H1 (cell line): ENCODE measurements at regions not wholly inside any gene's neighbourhood (a gene's known extent, or its start where the extent isn't known, plus 50 kb on each side); places are given as distances from the start of the nearest gene placed in this dataset.

Experiments
- CTCF ChIA-PET: fragments of 300-600 bp; sonication (Branson Sonifier 250); formaldehyde crosslinking; loops from one replicate; lab custom pipeline; 2021; ENCODE audit not compliant: partially characterized antibody; lab: Charles Lee
- POLR2A ChIA-PET: fragments of 300-600 bp; sonication (Branson Sonifier 250); formaldehyde crosslinking; loops from one replicate; lab custom pipeline; 2021; ENCODE audit warnings: inconsistent platforms; ENCODE audit not compliant: partially characterized antibody; lab: Charles Lee
- DNase-seq, 2 experiments: peaks; one replicate each; pipeline versions ENCODE4 v3.0.0 to v3.0.0-alpha.2; 2010 to 2022; ENCODE audit warnings: low spot score in 2 of 2, low read depth in 1 of 2, mixed read lengths in 1 of 2
- FAIRE-seq: peaks from 2 replicates; lab custom pipeline; 2011; peaks lifted over from hg19 to GRCh38; lab: Jason Lieb, UNC
- H2AFZ ChIP-seq: 2 replicates; pipeline ENCODE4 v1.8.1; 2012; ENCODE audit warnings: low read length, inconsistent platforms
- H2AK5ac ChIP-seq: 2 replicates; pipeline ENCODE4 v1.6.1; 2013; ENCODE audit warnings: low read depth, low read length
- H2BK120ac ChIP-seq: replicated peaks from 2 replicates; pipeline ENCODE3; 2013; ENCODE audit warnings: low read depth, low read length, inconsistent platforms
- H2BK12ac ChIP-seq: 2 replicates; pipeline ENCODE4 v1.6.1; 2013; ENCODE audit warnings: low read depth, low read length
- H2BK15ac ChIP-seq: 2 replicates; pipeline ENCODE4 v1.6.1; 2013; ENCODE audit warnings: low read length
- H2BK20ac ChIP-seq: 2 replicates; pipeline ENCODE4 v1.6.1; 2013; ENCODE audit warnings: low read length
- H2BK5ac ChIP-seq: 2 replicates; pipeline ENCODE4 v1.6.1; 2013; ENCODE audit warnings: low read depth, low read length
- H3K14ac ChIP-seq: 2 replicates; pipeline ENCODE4 v1.6.1; 2013; ENCODE audit warnings: inconsistent platforms; ENCODE audit not compliant: insufficient read length
- H3K18ac ChIP-seq: 2 replicates; pipeline ENCODE4 v1.6.1; 2013; ENCODE audit warnings: low read length; ENCODE audit errors: extremely low read depth
- H3K23ac ChIP-seq: 2 replicates; pipeline ENCODE4 v1.6.1; 2013; ENCODE audit warnings: inconsistent platforms; ENCODE audit not compliant: insufficient read length
- H3K23me2 ChIP-seq: 2 replicates; pipeline ENCODE4 v1.6.1; 2013; ENCODE audit warnings: low read depth, low read length
- H3K27ac ChIP-seq: 2 replicates; pipeline ENCODE4 v1.6.1; 2011; ENCODE audit warnings: low read depth, low read length, inconsistent platforms
- H3K27me3 ChIP-seq, 4 experiments: replicated peaks in 1 of 4; 1 replicate in 1 of 4; 2 replicates in 3 of 4; pipeline versions ENCODE4 v1.6.1 to v1.8.1; 2011 to 2013; ENCODE audit warnings: low read length in 3 of 4, mild to moderate bottlenecking in 3 of 4, inconsistent platforms in 2 of 4, mixed read lengths in 2 of 4, moderate library complexity in 1 of 4; ENCODE audit not compliant: control insufficient read depth in 3 of 4, insufficient read depth in 3 of 4; ENCODE audit errors: extremely low read depth in 1 of 4
- H3K36me3 ChIP-seq, 4 experiments: 2 replicates each; pipeline versions ENCODE4 v1.6.1 to v1.8.1; 2011 to 2013; ENCODE audit warnings: mild to moderate bottlenecking in 4 of 4, low read length in 3 of 4, moderate library complexity in 2 of 4, control low read depth in 1 of 4, inconsistent platforms in 1 of 4; ENCODE audit not compliant: insufficient read depth in 4 of 4, control insufficient read depth in 2 of 4
- H3K4ac ChIP-seq: replicated peaks from 2 replicates; pipeline ENCODE3; 2013; ENCODE audit warnings: low read length, low read depth, mixed read lengths, inconsistent platforms; ENCODE audit not compliant: insufficient read length
- H3K4me1 ChIP-seq, 4 experiments: replicated peaks in 1 of 4; 1 replicate in 1 of 4; 2 replicates in 3 of 4; pipeline versions ENCODE4 v1.6.1 to v1.8.1; 2011 to 2013; ENCODE audit warnings: low read length in 3 of 4, inconsistent platforms in 2 of 4, mixed read lengths in 1 of 4; ENCODE audit not compliant: insufficient read depth in 4 of 4, control insufficient read depth in 3 of 4
- H3K4me2 ChIP-seq, 2 experiments: 2 replicates each; pipeline versions ENCODE4 v1.6.1 to v1.8.1; 2011 to 2013; ENCODE audit warnings: low read depth in 2 of 2, low read length in 2 of 2, control low read depth in 1 of 2, inconsistent platforms in 1 of 2, mild to moderate bottlenecking in 1 of 2; ENCODE audit not compliant: insufficient read depth in 1 of 2
- H3K4me3 ChIP-seq, 4 experiments: fragments of 200-600, 300-600 bp in 1 of 4; sonication (generic), shearing (Covaris generic), sonication (Bioruptor Twin) in 1 of 4; 2 replicates each; pipeline versions ENCODE4 v1.5.1 to v1.8.1; 2011 to 2016; ENCODE audit warnings: low read length in 4 of 4, low read depth in 3 of 4, control low read depth in 2 of 4, inconsistent platforms in 2 of 4, mild to moderate bottlenecking in 2 of 4, mixed read lengths in 1 of 4, moderate library complexity in 1 of 4; ENCODE audit not compliant: insufficient read depth in 2 of 4; ENCODE audit errors: extremely low read depth in 1 of 4
- H3K56ac ChIP-seq: replicated peaks from 2 replicates; pipeline ENCODE3; 2013; ENCODE audit warnings: low read depth, mild to moderate bottlenecking, mixed read lengths, low read length, inconsistent platforms; ENCODE audit not compliant: insufficient read length
- H3K79me1 ChIP-seq: 2 replicates; pipeline ENCODE4 v1.6.1; 2013; ENCODE audit warnings: low read depth, low read length, control low read depth
- H3K79me2 ChIP-seq, 2 experiments: 2 replicates each; pipeline versions ENCODE4 v1.6.1 to v1.8.1; 2012 to 2013; ENCODE audit warnings: low read length in 2 of 2, mild to moderate bottlenecking in 2 of 2, inconsistent platforms in 1 of 2; ENCODE audit not compliant: insufficient read depth in 2 of 2, control insufficient read depth in 1 of 2
- H3K9ac ChIP-seq, 4 experiments: replicated peaks in 1 of 4; 1 replicate in 1 of 4; 2 replicates in 3 of 4; pipeline versions ENCODE4 v1.6.1 to v1.8.1; 2011 to 2013; ENCODE audit warnings: low read depth in 3 of 4, low read length in 3 of 4, control low read depth in 2 of 4, mild to moderate bottlenecking in 2 of 4, moderate library complexity in 2 of 4, inconsistent platforms in 1 of 4; ENCODE audit errors: extremely low read depth in 1 of 4
- H3K9me3 ChIP-seq, 2 experiments: 2 replicates each; pipeline versions ENCODE4 v1.6.1 to v1.8.1; 2012 to 2013; ENCODE audit warnings: mild to moderate bottlenecking in 2 of 2, moderate library complexity in 2 of 2, control low read depth in 1 of 2, inconsistent platforms in 1 of 2, low read depth in 1 of 2, low read length in 1 of 2, mixed read lengths in 1 of 2; ENCODE audit not compliant: insufficient read depth in 2 of 2
- H4K20me1 ChIP-seq, 2 experiments: replicated peaks in 1 of 2; 2 replicates each; pipeline versions ENCODE3 to v1.8.1; 2011 to 2013; ENCODE audit warnings: inconsistent platforms in 2 of 2, low read length in 2 of 2, mild to moderate bottlenecking in 1 of 2; ENCODE audit not compliant: insufficient read depth in 2 of 2, control insufficient read depth in 1 of 2
- H4K5ac ChIP-seq: 2 replicates; pipeline ENCODE4 v1.6.1; 2013; ENCODE audit warnings: low read length, low read depth, mixed read lengths, inconsistent platforms; ENCODE audit not compliant: insufficient read length
- H4K8ac ChIP-seq: 2 replicates; pipeline ENCODE4 v1.8.0; 2013; ENCODE audit warnings: mild to moderate bottlenecking, moderate library complexity, low read length, inconsistent platforms; ENCODE audit not compliant: insufficient read depth; ENCODE audit errors: extremely low read depth
- H4K91ac ChIP-seq: replicated peaks from 2 replicates; pipeline ENCODE3; 2013; ENCODE audit warnings: low read length, mixed read lengths, inconsistent platforms; ENCODE audit not compliant: insufficient read length
- ASH2L ChIP-seq: fragments of 200-600, 300-600 bp; sonication (generic); IDR thresholded peaks from one replicate; pipeline ENCODE4 v1.7.1; 2017; ENCODE audit warnings: low read length
- CBX5 ChIP-seq: fragments of 300-800, 300-1000 bp; sonication (generic); IDR thresholded peaks from 2 replicates; pipeline ENCODE4 v1.7.1; 2016; ENCODE audit warnings: antibody characterized with exemption, low read length, low read depth
- CREB1 ChIP-seq: IDR thresholded peaks from 2 replicates; pipeline ENCODE4 v1.6.1; 2012; ENCODE audit warnings: inconsistent platforms
- E2F6 ChIP-seq: IDR thresholded peaks from 2 replicates; pipeline ENCODE4 v1.6.1; 2012; ENCODE audit warnings: inconsistent platforms
- FOSL1 ChIP-seq: IDR thresholded peaks from 2 replicates; pipeline ENCODE4 v1.6.1; 2011; ENCODE audit warnings: mild to moderate bottlenecking, low read depth, low read length, moderate library complexity; ENCODE audit not compliant: insufficient read depth
- JUN ChIP-seq: IDR thresholded peaks from 2 replicates; pipeline ENCODE4 v1.6.1; 2011; ENCODE audit warnings: low read depth, mild to moderate bottlenecking, improper control_type of control experiment, low read length
- RBBP5 ChIP-seq: IDR thresholded peaks from 2 replicates; pipeline ENCODE4 v1.7.1; 2012; ENCODE audit warnings: low read depth, mild to moderate bottlenecking, inconsistent platforms, low read length, moderate library complexity, borderline replicate concordance
- RXRA ChIP-seq: IDR thresholded peaks from 2 replicates; pipeline ENCODE4 v1.6.1; 2011; ENCODE audit warnings: low read depth, mild to moderate bottlenecking, low read length, moderate library complexity; ENCODE audit not compliant: insufficient read depth
- SAP30 ChIP-seq: fragments of 300-600 bp; sonication (generic); IDR thresholded peaks from 2 replicates; pipeline ENCODE4 v1.7.1; 2012; ENCODE audit warnings: low read length, moderate library complexity, mild to moderate bottlenecking, inconsistent platforms; ENCODE audit not compliant: insufficient read depth, insufficient replicate concordance
- SIN3A ChIP-seq, 2 experiments: IDR thresholded peaks in 1 of 2; conservative IDR thresholded peaks in 1 of 2; 2 replicates each; pipeline ENCODE4 v1.6.1; 2011 to 2012; ENCODE audit warnings: low read length in 2 of 2, improper control_type of control experiment in 1 of 2, low read depth in 1 of 2, mild to moderate bottlenecking in 1 of 2
- SP4 ChIP-seq: IDR thresholded peaks from 2 replicates; pipeline ENCODE4 v1.6.1; 2012; ENCODE audit warnings: low read length, inconsistent platforms
- USF2 ChIP-seq: IDR thresholded peaks from 2 replicates; pipeline ENCODE4 v1.6.1; 2011; ENCODE audit warnings: low read length, improper control_type of control experiment
- WGBS, 2 experiments: shearing (Covaris generic) in 1 of 2; methylation state at CpG; one replicate each; pipeline versions ENCODE4 v1.1.6 to v1.1.7; 2013 to 2015; ENCODE audit warnings: low lambda C conversion rate in 2 of 2, mixed read lengths in 2 of 2, inconsistent platforms in 1 of 2, low coverage in 1 of 2, missing lambda C conversion rate in 1 of 2; ENCODE audit not compliant: insufficient replicate concordance in 2 of 2, insufficient coverage in 1 of 2, insufficient read length in 1 of 2; ENCODE audit errors: extremely low coverage in 1 of 2, missing lambda C conversion rate in 1 of 2; 5-methylcytosine and 5-hydroxymethylcytosine counted together

- FAIRE-seq (no peak), DNase-seq (no peak)
- no peak overlapping the region for H2BK20ac ChIP-seq
- H3K23ac ChIP-seq = no peak overlapping the region
- no peak overlapping the region for H2BK120ac ChIP-seq
- H3K36me3 ChIP-seq = no peaks in the 10 kb centered on the region
- no peak overlapping the region for H3K14ac ChIP-seq
- H3K27ac ChIP-seq = no peak overlapping the region
- H4K8ac ChIP-seq = no peak overlapping the region
- H2AFZ ChIP-seq = no peak overlapping the region
- H3K4me1 ChIP-seq = no peaks in the 10 kb centered on the region
- 96% methylated on average over 2 of the region's 2 CpGs; no CpG with 5 or more reads in 1 of the 2 experiments for WGBS, 2 experiments
- no peak overlapping the region for H3K4me2 ChIP-seq
- H3K23me2 ChIP-seq = no peaks in the 10 kb centered on the region
- H2BK5ac ChIP-seq = no peak overlapping the region
- no peak overlapping the region for H3K56ac ChIP-seq
- no peak overlapping the region for H4K5ac ChIP-seq
- no peaks in the 10 kb centered on the region for H3K9me3 ChIP-seq
- ChIA-PET CTCF (interaction anchor here (0.6 kb wide), 1 partner anchor 175 kb away, joined by 3 read pairs; no protein-coding TSS in a partner anchor), POLR2A (no interaction called here)
- no peaks in the 10 kb centered on the region for H4K20me1 ChIP-seq
- H3K27me3 ChIP-seq = no peaks in the 10 kb centered on the region
- no peak overlapping the region for H3K4ac ChIP-seq
- H2BK12ac ChIP-seq = no peak overlapping the region
- no peaks in the 10 kb centered on the region; the same call in 1 of the 2 replicates for H3K79me1 ChIP-seq
- no peak overlapping the region for H3K18ac ChIP-seq
- no peaks in the 10 kb centered on the region for H3K79me2 ChIP-seq
- no peak overlapping the region for H4K91ac ChIP-seq
- no peak overlapping the region for H2AK5ac ChIP-seq
- no peak overlapping the region for H3K9ac ChIP-seq
- no peak overlapping the region for H2BK15ac ChIP-seq
- H3K4me3 ChIP-seq = no peak overlapping the region
- TF ChIP-seq JUN (no peak), RXRA (no peak), RBBP5 (no peak), USF2 (no peak), ASH2L (no peak), CBX5 (no peak), FOSL1 (no peak), SAP30 (no peak), E2F6 (no peak), SP4 (no peak), SIN3A (conservative IDR thresholded peaks at IDR 0.05 in 1 of 2, IDR thresholded peaks at IDR 0.05 in 1 of 2; ENCODE audit: low read depth in 1 of 2, low read length in 2 of 2) (no peak), CREB1 (no peak)
These were observed 367.8 kb upstream of the ZMIZ1 start for GRCh38 chr10:78700816-78701520.
